ENCODE measurements at regions not wholly inside any gene's neighbourhood (a gene's known extent, or its start where the extent isn't known, plus 50 kb on each side); places are given as distances from the start of the nearest gene placed in this dataset.

- H3F3A ChIP-seq (ENCODE audit: low read length, unreplicated experiment) = no peaks in the 10 kb centered on the region
- H3K27me3 ChIP-seq (ENCODE audit: low read length) = 0 out of 2 replicates have a peak, but pooled peaks cover 10% of the 10 kb centered on the region
- POLR2A ChIA-PET (ENCODE audit: unreplicated experiment) = no interaction called here
- no peaks in the 10 kb centered on the region for H3K9me2 ChIP-seq (replicated peaks; ENCODE audit: low read length)
- H3K4me3 ChIP-seq (ENCODE audit: low read length) = no peak overlapping the region
- CTCF ChIA-PET = no interaction called here
- no peaks in the 10 kb centered on the region for H3K36me3 ChIP-seq (ENCODE audit: low read depth, low read length)
- TF ChIP-seq EZH2 (IDR thresholded peaks at IDR 0.05; ENCODE audit: low read length, unreplicated experiment) (no peak), CTCF (conservative IDR thresholded peaks at IDR 0.05; ENCODE audit: low read depth, low read length) (no peak), EZH2phosphoT487 (IDR thresholded peaks at IDR 0.05; ENCODE audit: borderline replicate concordance, low read length) (no peak)
- no TSS peak for BruUV-seq (replicated peaks)
- no peak overlapping the region for H2AFZ ChIP-seq (ENCODE audit: low read length)
- intact Hi-C loops (cut with micrococcal nuclease) = no loop called here
- H3K9me3 ChIP-seq (ENCODE audit: low read length) = no peaks in the 10 kb centered on the region
- H4K20me1 ChIP-seq (ENCODE audit: low read length) = no peaks in the 10 kb centered on the region
- ATAC-seq = no peak
- no peak overlapping the region for H3K9ac ChIP-seq (ENCODE audit: low read length)
- no peaks in the 10 kb centered on the region for H3K4me1 ChIP-seq (ENCODE audit: insufficient read depth, low read length)
- H3K79me2 ChIP-seq (ENCODE audit: low read length) = no peaks in the 10 kb centered on the region
- H3K27ac ChIP-seq (ENCODE audit: low read length) = no peak overlapping the region
- no peak for DNase-seq
- no peak overlapping the region for H3K4me2 ChIP-seq (ENCODE audit: low read length)
Measured at GRCh38 chr9:14497476-14497875, 183.5 kb upstream of the NFIB start.

GRCh38 chr9:14488421-14489190 lies 174.7 kb upstream of the NFIB start:
- Histone ChIP-seq H3K79me2 (ENCODE audit: low read length) (no peaks in the 10 kb centered on the region), H3K27ac (ENCODE audit: low read length) (no peak overlapping the region), H3K27me3 (ENCODE audit: low read length) (no peaks in the 10 kb centered on the region), H4K20me1 (ENCODE audit: low read length) (no peaks in the 10 kb centered on the region), H3K4me1 (ENCODE audit: insufficient read depth, low read length) (peaks cover 7% of the 10 kb centered on the region), H3K9me2 (replicated peaks; ENCODE audit: low read length) (no peaks in the 10 kb centered on the region), H3K9ac (ENCODE audit: low read length) (no peak overlapping the region), H3K4me3 (ENCODE audit: low read length) (no peak overlapping the region), H2AFZ (ENCODE audit: low read length) (no peak overlapping the region), H3K9me3 (ENCODE audit: low read length) (no peaks in the 10 kb centered on the region), H3F3A (ENCODE audit: low read length, unreplicated experiment) (no peaks in the 10 kb centered on the region), H3K4me2 (ENCODE audit: low read length) (no peak overlapping the region), H3K36me3 (ENCODE audit: low read depth, low read length) (no peaks in the 10 kb centered on the region)
- ChIA-PET CTCF (no interaction called here), POLR2A (ENCODE audit: unreplicated experiment) (no interaction called here)
- no TSS peak for BruUV-seq (replicated peaks)
- DNase-seq (no peak), ATAC-seq (no peak)
- TF ChIP-seq EZH2 (IDR thresholded peaks at IDR 0.05; ENCODE audit: low read length, unreplicated experiment) (no peak), CTCF (conservative IDR thresholded peaks at IDR 0.05; ENCODE audit: low read depth, low read length) (no peak), EZH2phosphoT487 (IDR thresholded peaks at IDR 0.05; ENCODE audit: borderline replicate concordance, low read length) (no peak)
- intact Hi-C loops (cut with micrococcal nuclease) = no loop called here

- no peaks in the 10 kb centered on the region for H3K9me3 ChIP-seq (ENCODE audit: low read length)
- no peak overlapping the region for H2AFZ ChIP-seq (ENCODE audit: low read length)
- BruUV-seq (replicated peaks) = no TSS peak
- H3K4me2 ChIP-seq (ENCODE audit: low read length) = no peak overlapping the region
- no peak for DNase-seq
- H3F3A ChIP-seq (ENCODE audit: low read length, unreplicated experiment) = no peaks in the 10 kb centered on the region
- no peaks in the 10 kb centered on the region for H4K20me1 ChIP-seq (ENCODE audit: low read length)
- peaks cover 7% of the 10 kb centered on the region for H3K4me1 ChIP-seq (ENCODE audit: insufficient read depth, low read length)
- no peaks in the 10 kb centered on the region for H3K36me3 ChIP-seq (ENCODE audit: low read depth, low read length)
- ChIA-PET POLR2A (ENCODE audit: unreplicated experiment) (no interaction called here), CTCF (no interaction called here)
- TF ChIP-seq CTCF (conservative IDR thresholded peaks at IDR 0.05; ENCODE audit: low read depth, low read length) = no peak
- TF ChIP-seq EZH2phosphoT487 (IDR thresholded peaks at IDR 0.05; ENCODE audit: borderline replicate concordance, low read length) = no peak
- no peak for TF ChIP-seq EZH2 (IDR thresholded peaks at IDR 0.05; ENCODE audit: low read length, unreplicated experiment)
- no peak overlapping the region for H3K4me3 ChIP-seq (ENCODE audit: low read length)
- no peaks in the 10 kb centered on the region for H3K9me2 ChIP-seq (replicated peaks; ENCODE audit: low read length)
- H3K79me2 ChIP-seq (ENCODE audit: low read length) = no peaks in the 10 kb centered on the region
- no peak for ATAC-seq
- H3K27me3 ChIP-seq (ENCODE audit: low read length) = no peaks in the 10 kb centered on the region
- intact Hi-C loops (cut with micrococcal nuclease) = no loop called here
- H3K9ac ChIP-seq (ENCODE audit: low read length) = no peak overlapping the region
- H3K27ac ChIP-seq (ENCODE audit: low read length) = no peak overlapping the region
Measured at GRCh38 chr9:14487547-14488185, 173.7 kb upstream of the NFIB start.

Measured in PC-3 (cell line).